ENCODE measurements at regions not wholly inside any gene's neighbourhood (a gene's known extent, or its start where the extent isn't known, plus 50 kb on each side); places are given as distances from the start of the nearest gene placed in this dataset.

DNA sequence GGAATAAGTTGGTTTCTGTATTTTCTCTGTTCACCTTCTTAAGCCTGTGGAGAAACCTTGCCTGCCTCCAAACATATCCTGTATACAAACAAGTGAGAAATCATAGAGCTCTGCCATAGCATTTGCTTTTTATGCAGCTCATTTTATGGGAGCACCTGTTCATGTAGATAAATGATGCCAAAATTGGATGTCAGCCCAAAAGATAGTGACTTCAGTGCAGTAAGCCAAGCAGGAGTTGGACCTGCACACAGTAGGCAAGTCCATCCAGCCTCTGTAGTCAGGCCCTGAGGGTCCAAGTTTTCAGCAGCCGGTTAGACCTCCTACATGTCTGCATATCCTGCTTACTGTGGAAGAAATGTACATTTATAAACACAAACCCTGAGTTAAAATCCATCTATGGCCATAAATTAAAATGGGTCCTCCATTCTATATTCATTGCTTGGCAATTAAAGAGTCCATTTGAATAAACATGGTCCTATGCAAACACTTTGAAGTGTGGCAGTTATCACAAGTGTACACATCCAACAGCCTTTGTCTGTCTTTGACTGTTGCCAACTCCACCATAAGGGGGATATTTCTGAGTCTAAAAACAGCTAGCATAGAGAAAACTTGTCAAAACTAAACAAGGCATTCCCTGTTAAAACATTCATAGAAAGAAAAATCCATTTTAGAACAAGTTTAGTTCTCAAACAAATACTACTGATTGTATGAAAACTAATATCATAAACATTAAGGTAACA, 847.8 kb downstream of the RPS29 start:
- TF ChIP-seq, protein P1, sequence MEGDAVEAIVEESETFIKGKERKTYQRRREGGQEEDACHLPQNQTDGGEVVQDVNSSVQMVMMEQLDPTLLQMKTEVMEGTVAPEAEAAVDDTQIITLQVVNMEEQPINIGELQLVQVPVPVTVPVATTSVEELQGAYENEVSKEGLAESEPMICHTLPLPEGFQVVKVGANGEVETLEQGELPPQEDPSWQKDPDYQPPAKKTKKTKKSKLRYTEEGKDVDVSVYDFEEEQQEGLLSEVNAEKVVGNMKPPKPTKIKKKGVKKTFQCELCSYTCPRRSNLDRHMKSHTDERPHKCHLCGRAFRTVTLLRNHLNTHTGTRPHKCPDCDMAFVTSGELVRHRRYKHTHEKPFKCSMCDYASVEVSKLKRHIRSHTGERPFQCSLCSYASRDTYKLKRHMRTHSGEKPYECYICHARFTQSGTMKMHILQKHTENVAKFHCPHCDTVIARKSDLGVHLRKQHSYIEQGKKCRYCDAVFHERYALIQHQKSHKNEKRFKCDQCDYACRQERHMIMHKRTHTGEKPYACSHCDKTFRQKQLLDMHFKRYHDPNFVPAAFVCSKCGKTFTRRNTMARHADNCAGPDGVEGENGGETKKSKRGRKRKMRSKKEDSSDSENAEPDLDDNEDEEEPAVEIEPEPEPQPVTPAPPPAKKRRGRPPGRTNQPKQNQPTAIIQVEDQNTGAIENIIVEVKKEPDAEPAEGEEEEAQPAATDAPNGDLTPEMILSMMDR (IDR thresholded peaks at IDR 0.05 in 4 of 5, conservative IDR thresholded peaks at IDR 0.05 in 1 of 5) = no peak
- TF ChIP-seq POLR2A (IDR thresholded peaks at IDR 0.05) = no peak
- no peak for ATAC-seq
- Histone ChIP-seq H3K4me1 (no peaks in the 10 kb centered on the region), H3K4me3 (no peak overlapping the region), H3K36me3 (no peaks in the 10 kb centered on the region), H3K9me3 (no peaks in the 10 kb centered on the region), H3K27me3 (no peaks in the 10 kb centered on the region), H3K27ac (no peak overlapping the region)
- no peak for DNase-seq
- in situ Hi-C loops (cut with MboI; ENCODE audit: low sequenced_read_pairs in 4 of 4) = no loop called here
- intact Hi-C loops (cut with DNase I; ENCODE audit: low total_unique reads) = no loop called here

DNA sequence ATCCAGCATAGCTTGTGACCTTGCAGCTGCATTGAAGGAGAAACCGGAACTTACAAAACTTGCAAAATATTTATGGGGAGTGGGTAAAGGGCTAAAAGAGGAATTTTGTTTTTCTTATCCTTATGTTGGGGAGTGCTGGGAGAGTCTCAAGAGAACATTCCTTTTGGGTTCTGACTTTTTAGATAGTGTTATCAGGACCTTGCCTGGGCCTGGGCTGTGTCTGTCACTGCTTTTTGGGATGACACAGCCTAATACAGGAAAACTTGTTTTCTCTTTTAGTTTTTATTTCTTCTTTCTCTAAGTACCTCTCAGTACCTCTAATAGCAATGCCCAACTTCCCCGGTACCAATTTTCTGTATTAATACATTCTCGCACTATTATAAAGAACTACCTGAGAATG, 850.6 kb downstream of the RPS29 start:
- no peak overlapping the region for H3K4me3 ChIP-seq
- intact Hi-C loops (cut with DNase I; ENCODE audit: low total_unique reads) = no loop called here
- no peaks in the 10 kb centered on the region for H3K4me1 ChIP-seq
- TF ChIP-seq, protein P1 (IDR thresholded peaks at IDR 0.05 in 4 of 5, conservative IDR thresholded peaks at IDR 0.05 in 1 of 5) = no peak
- TF ChIP-seq POLR2A (IDR thresholded peaks at IDR 0.05) = no peak
- H3K36me3 ChIP-seq = no peaks in the 10 kb centered on the region
- no peaks in the 10 kb centered on the region for H3K9me3 ChIP-seq
- no peak for ATAC-seq
- no peak overlapping the region for H3K27ac ChIP-seq
- in situ Hi-C loops (cut with MboI; ENCODE audit: low sequenced_read_pairs in 4 of 4) = no loop called here
- no peak for DNase-seq
- no peaks in the 10 kb centered on the region for H3K27me3 ChIP-seq

DNA sequence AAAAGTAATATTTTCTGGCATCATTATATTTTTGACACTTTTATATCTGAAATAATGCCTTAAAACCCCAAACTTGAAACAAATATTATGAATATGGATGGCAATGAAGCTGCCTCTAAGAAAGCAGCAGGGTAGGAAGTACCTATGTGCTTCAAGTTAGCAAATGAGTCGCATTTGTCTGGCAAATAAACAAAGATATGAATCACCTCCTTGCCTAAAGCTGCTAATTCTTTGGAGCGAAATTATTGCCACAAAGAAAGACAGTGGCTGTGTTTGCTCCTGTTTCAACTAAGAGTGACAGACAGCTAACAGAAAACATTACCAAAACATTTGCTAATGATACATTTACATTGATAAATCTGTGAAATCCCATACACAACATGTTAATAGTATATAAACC, 854.9 kb downstream of the RPS29 start:
- no peaks in the 10 kb centered on the region for H3K4me1 ChIP-seq
- intact Hi-C loops (cut with DNase I; ENCODE audit: low total_unique reads) (no loop called here), in situ Hi-C loops (cut with MboI; ENCODE audit: low sequenced_read_pairs in 4 of 4) (no loop called here)
- H3K27ac ChIP-seq = no peak overlapping the region
- H3K9me3 ChIP-seq = no peaks in the 10 kb centered on the region
- ATAC-seq (no peak), DNase-seq (no peak)
- no peaks in the 10 kb centered on the region for H3K36me3 ChIP-seq
- H3K4me3 ChIP-seq = no peak overlapping the region
- no peaks in the 10 kb centered on the region for H3K27me3 ChIP-seq
- TF ChIP-seq POLR2A (IDR thresholded peaks at IDR 0.05) = no peak
- TF ChIP-seq, protein P1 (IDR thresholded peaks at IDR 0.05 in 4 of 5, conservative IDR thresholded peaks at IDR 0.05 in 1 of 5) = no peak

DNA sequence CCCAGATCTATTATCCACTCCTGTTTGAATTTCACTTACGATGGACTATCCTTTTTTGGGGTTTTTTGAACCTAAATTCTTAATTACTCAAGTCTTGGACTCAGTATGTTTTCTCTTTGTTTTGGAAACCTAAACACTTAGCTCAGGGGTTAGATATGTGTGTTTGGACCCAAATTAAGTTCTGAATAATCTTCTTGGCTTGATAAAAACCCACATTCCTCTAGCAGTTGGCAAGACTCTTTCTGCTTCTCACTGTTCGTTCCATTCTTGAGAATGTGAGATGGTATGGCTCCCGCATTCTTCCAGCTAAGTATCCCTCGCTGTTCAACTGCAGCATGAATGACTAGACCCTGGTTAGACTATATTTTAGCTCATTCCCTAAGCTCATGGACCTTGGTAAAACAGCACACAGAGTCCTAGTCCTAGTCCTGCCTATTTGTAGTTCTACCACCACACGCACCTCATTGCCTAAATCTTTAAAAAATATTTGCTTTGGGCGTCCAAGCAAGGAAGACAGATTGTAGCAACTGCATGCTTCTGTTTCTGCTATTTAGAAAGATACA, 860.0 kb downstream of the RPS29 start:
- no peak overlapping the region for H3K27ac ChIP-seq
- ATAC-seq = no peak

More for the DNA sequence above, 860.0 kb downstream of the RPS29 start:
- no peak overlapping the region for H3K4me3 ChIP-seq
- DNase-seq = no peak
- TF ChIP-seq, protein P1 (IDR thresholded peaks at IDR 0.05 in 4 of 5, conservative IDR thresholded peaks at IDR 0.05 in 1 of 5) = no peak
- intact Hi-C loops (cut with DNase I; ENCODE audit: low total_unique reads) (no loop called here), in situ Hi-C loops (cut with MboI; ENCODE audit: low sequenced_read_pairs in 4 of 4) (no loop called here)
- no peaks in the 10 kb centered on the region for H3K36me3 ChIP-seq
- no peaks in the 10 kb centered on the region for H3K27me3 ChIP-seq
- H3K9me3 ChIP-seq = no peaks in the 10 kb centered on the region
- H3K4me1 ChIP-seq = no peaks in the 10 kb centered on the region

All from gastrocnemius medialis (tissue), 4 donors.